CD4-positive, alpha-beta T cell treated with Interferon alpha-2 for 1 hour (primary cell): ENCODE measurements at regions not wholly inside any gene's neighbourhood (a gene's known extent, or its start where the extent isn't known, plus 50 kb on each side); places are given as distances from the start of the nearest gene placed in this dataset.
"Not testable (repeated sequence)": the region's sequence is repeated elsewhere in the genome, so short reads cannot be mapped to it uniquely, and the experiment has no call there.

ENCODE experiments used
- DNase-seq, 2 donors: peaks; one replicate each; pipeline ENCODE4 v3.0.0-alpha.2; 2020 to 2022

DNA sequence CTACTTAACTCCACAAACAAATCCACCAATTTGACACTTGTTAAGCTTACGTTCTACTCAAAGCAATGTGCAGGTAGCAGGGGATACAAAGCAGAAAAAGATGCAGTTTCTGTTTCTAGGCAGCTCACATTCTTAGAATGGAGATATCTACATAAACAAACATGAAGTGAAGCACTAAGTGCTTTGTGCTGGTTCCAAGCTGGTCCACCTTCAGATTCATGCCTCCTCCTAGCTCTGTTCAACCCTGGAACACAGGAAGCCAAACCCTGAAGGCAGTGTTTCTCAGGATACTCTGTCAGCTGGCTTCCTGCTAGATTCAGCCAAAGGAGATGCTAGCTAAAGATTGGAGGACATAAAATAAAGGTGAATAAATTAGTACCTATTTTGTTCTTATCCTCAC, 55.3 kb upstream of the NOL4 start:
- no peak for DNase-seq

GRCh38 chr18:34280653-34281052, 55.9 kb upstream of the NOL4 start:
- no peak for DNase-seq

DNA sequence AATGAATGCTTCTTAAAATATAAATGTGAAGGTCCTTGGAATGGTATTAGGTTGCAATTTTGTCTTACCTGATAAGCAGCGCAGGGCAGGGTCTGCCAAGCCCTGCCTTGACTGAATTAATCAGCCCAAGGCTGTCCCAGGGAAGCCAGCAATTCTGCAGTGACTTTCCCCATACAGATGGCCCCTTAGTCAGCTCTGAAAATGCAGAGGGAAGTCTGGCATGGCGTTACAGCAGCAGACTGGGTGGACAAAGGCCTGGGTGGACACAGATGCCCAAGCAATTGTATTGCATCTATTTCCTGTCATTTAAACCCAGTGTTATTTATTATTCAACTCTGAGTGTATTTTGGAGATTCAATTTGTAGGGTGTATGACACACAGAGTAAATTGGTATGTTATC, 56.6 kb upstream of the NOL4 start:
- DNase-seq: no peak

GRCh38 chr18:34281722-34282121, 57.0 kb upstream of the NOL4 start:
- no peak for DNase-seq

- no peak for DNase-seq
These were observed 58.8 kb upstream of the NOL4 start for GRCh38 chr18:34283506-34283905.

DNA sequence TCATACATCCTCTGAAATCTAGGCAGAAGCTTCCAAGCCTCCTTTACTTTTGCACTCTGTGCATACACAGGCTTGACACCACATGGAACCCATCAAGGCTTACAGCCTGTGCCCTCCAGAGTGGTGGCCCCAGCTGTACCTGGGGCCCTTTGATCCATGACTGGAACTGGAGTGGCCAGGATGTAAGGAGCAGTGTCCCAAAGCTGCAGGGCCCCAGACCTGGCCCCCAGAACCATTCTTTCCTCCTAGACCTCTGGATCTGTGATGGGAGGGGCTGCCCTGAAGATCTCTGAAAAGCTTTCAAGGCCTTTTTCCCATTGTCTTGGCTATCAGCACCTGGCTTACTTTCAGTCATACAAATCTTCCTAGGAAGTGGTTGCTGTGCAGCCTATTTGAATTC, 63.1 kb upstream of the NOL4 start:
- no peak for DNase-seq

DNA sequence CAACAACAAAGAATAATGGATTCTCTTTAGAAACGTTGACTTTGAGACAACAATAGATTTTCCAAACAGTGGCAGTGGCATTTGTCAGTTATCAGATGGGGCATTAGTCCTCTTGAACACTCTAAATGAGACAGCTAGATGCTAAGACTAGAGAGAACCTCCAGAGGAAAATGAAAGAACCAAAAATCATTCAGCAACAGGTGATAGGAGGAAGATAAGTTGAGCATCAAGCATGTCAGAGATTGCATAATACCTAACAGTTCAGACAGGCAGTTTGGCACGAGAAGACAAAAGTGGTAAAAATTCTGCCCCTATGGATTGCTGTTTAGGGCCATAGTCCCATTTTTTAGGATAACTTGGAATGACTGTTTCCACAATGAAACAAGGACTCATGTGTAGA, 67.9 kb upstream of the NOL4 start:
- no peak for DNase-seq

DNA sequence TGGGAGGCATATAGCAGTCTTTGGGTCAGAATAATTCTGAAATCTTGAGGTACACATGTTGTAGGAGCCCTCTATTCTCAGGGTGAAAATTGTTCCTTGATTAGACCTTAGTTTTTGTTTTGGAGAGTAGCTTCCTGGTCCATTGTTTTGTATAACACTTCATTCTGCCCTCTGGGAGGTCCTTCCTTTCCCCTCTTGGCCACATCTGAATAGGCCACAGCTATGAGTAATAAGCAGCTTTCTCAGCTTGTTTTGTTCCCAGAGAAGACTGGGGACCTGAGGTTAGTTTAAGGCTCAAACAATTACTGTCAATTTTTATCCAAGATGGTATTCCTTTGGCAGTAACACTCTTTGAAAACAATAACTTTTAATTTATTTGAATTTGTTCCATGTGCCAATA, 72.6 kb upstream of the NOL4 start:
- no peak for DNase-seq

GRCh38 chr18:34299828-34300227, 75.1 kb upstream of the NOL4 start:
- DNase-seq: no peak

GRCh38 chr18:34311468-34311867, 86.8 kb upstream of the NOL4 start:
- DNase-seq: no peak

DNA sequence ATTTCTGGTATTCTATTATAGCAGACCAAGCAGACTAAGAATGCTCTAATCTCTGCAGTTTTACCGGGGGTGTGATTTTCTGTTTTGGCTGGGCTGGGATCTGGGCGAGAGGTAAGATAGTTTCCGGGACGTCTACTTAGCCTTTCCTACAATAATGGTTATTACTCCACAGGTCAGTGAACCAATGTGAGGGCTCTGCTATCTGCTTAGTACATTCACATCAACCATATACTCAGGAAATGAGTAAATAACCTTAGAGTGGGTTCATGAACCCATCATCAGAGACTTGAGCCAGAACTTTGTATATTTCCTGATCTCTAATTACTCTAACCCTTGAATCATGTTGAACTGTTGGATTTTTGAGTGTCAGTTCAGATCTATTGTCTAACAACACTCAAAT, 90.1 kb upstream of the NOL4 start:
- DNase-seq: no peak

DNA sequence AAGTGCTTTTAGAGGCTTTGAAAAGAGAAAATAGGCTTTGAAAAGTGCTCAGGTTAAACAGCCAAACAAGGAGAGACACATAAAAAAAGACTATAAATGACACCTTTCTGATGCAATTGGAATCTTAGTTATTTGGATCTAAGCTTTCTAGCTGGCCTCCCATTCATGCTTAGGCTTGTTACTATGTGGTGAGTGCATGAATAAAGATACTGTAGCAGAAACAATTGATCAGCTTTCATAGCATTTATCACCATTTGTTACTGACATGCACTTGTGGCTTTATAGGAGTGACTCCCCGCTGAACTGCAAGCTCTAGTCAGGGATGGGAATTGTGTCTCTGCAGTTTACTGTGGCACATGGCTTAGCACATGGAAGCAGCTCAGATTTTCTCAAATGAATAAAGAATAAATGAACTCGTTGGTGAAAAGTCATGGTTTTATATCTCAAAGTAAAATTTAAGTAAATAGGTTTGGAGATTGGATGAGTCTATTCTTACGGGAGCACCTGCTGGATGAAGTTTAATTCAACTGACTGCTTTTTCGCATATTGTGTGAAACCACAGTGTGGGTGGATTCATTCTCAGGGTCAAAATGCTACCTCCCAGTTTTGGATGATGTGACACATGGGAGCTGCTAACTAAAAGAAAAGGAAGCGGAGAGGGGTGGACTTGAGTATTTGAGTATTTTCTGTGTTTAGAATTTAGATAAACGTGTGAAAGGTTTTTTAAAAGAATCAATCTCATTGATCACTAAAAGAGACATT, 91.1 kb upstream of the NOL4 start:
- no peak for DNase-seq

- DNase-seq: no peak
These were observed 95.6 kb upstream of the NOL4 start for GRCh38 chr18:34320267-34320666.

DNA sequence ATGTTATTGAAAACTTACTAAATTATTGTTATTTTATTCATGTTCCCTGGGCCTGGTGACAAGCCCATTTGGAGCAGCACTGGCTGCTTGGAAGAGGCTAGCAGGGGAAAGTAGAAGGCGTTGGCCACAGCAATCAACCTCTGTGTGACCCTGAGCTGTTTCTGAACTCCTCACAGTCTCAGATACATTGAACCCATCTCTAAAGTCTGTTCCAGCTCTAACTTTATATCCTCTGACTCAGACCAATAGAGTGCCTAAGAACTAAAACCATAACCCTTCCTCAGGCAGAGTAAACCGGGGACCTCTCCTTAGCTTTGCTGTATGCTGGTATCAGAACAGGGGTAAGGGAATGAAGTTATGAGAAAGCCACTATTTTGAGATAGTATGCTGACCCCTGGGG, 96.4 kb upstream of the NOL4 start:
- DNase-seq: no peak

- DNase-seq: no peak
These were observed 97.9 kb upstream of the NOL4 start for GRCh38 chr18:34322365-34323289.

- DNase-seq: no peak
These were observed 105.1 kb upstream of the NOL4 start for GRCh38 chr18:34329840-34330239.

- no peak for DNase-seq
These were observed 105.6 kb upstream of the NOL4 start for GRCh38 chr18:34330308-34330707.

GRCh38 chr18:34330907-34331306, 106.2 kb upstream of the NOL4 start:
- DNase-seq: not testable (repeated sequence)

DNA sequence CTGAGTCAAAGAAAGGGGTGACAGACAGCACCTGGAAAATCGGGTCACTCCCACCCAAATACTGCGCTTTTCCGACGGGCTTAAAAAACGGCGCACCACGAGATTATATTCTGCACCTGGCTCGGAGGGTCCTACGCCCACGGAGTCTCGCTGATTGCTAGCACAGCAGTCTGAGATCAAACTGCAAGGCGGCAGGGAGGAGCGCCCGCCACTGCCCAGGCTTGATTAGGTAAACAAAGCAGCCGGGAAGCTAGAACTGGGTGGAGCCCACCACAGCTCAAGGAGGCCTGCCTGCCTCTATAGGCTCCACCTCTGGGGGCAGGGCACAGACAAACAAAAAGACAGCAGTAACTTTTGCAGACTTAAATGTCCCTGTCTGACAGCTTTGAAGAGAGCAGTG, 106.6 kb upstream of the NOL4 start:
- DNase-seq: not testable (repeated sequence)

- DNase-seq: no peak
These were observed 114.4 kb upstream of the NOL4 start for GRCh38 chr18:34339155-34339554.

GRCh38 chr18:34342960-34343359, 118.2 kb upstream of the NOL4 start:
- no peak for DNase-seq

DNA sequence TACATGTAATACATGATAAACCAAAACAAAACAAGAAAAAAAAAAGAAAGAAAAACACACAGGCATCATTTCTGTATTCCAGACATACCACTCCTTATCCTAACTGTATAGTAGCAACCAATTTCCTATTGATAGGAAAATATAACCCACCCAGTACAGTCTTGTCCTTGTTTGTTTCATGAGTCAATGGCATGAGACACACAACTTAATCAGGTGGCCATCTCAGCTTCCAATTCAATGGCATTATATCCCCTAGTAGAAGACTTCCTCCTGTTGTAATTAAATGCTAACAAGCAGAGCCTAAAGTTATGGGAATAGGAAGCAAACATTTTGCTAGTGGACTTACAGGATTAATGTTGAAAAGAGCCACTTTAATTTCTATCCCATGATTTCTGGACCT, 121.0 kb upstream of the NOL4 start:
- no peak for DNase-seq

- DNase-seq: no peak
These were observed 126.1 kb upstream of the NOL4 start for GRCh38 chr18:34350778-34351177.
